ENCODE measurements at regions not wholly inside any gene's neighbourhood (a gene's known extent, or its start where the extent isn't known, plus 50 kb on each side); places are given as distances from the start of the nearest gene placed in this dataset.

DNA sequence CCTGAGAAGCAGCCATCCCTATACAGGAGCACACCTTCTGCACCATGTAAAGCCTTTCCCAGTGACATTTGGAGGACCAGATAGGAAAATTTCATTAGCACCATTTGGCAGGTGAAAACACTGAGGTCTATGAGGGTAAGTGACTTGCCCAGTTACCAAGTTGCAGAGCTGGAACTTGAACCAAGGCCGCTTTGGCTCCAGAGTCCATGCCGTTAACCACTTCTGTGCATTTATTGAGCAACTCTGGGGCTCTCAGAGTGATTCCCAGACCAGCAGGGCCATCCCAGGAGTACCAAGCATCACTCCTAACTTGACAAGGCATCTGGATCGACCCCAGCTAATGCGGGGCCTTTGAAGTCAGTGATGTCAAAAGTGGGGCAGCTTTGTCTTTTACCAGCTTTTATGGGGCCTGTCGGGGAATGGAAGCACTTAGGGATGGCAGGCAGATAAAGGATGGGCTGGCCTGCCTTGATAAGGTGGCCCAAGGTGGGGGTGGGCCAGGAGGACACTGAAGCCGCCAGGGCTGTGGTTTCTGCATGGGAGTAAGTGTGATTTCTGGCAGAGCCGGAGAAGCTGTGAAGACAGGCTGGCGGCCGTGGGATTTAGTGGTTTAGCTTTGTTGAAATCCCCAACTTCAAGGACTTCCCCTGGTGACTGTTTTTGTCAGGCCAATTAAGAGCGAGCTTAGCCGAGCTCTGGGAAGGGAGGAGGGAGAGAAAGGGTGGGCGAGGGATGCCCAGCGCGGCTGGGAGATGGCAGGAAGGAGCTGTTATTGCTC is 127.3 kb downstream of the MACROH2A1 start:
- Histone ChIP-seq H3K27me3 (ENCODE audit: low read depth, low read length) (no peaks in the 10 kb centered on the region), H3K9me3 (ENCODE audit: insufficient read depth, low read length) (no peaks in the 10 kb centered on the region), H3K27ac (ENCODE audit: low read length) (no peak overlapping the region), H3K36me3 (replicated peaks; ENCODE audit: low read depth, low read length) (no peaks in the 10 kb centered on the region), H3K4me3 (ENCODE audit: low read length) (no peak overlapping the region), H2AFZ (ENCODE audit: low read depth, low read length) (no peak overlapping the region), H3K4me2 (ENCODE audit: low read length) (no peak overlapping the region), H3K4me1 (ENCODE audit: low read length) (no peaks in the 10 kb centered on the region), H3K9ac (ENCODE audit: low read length) (no peak overlapping the region), H3K79me2 (ENCODE audit: low read length) (no peaks in the 10 kb centered on the region), H4K20me1 (ENCODE audit: insufficient read depth, low read length) (no peaks in the 10 kb centered on the region)
- no peak for TF ChIP-seq EZH2phosphoT487 (IDR thresholded peaks at IDR 0.05; ENCODE audit: low read depth)
- TF ChIP-seq, protein P1, sequence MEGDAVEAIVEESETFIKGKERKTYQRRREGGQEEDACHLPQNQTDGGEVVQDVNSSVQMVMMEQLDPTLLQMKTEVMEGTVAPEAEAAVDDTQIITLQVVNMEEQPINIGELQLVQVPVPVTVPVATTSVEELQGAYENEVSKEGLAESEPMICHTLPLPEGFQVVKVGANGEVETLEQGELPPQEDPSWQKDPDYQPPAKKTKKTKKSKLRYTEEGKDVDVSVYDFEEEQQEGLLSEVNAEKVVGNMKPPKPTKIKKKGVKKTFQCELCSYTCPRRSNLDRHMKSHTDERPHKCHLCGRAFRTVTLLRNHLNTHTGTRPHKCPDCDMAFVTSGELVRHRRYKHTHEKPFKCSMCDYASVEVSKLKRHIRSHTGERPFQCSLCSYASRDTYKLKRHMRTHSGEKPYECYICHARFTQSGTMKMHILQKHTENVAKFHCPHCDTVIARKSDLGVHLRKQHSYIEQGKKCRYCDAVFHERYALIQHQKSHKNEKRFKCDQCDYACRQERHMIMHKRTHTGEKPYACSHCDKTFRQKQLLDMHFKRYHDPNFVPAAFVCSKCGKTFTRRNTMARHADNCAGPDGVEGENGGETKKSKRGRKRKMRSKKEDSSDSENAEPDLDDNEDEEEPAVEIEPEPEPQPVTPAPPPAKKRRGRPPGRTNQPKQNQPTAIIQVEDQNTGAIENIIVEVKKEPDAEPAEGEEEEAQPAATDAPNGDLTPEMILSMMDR (IDR thresholded peaks at IDR 0.05; ENCODE audit: low read depth, low read length) = no peak

DNA sequence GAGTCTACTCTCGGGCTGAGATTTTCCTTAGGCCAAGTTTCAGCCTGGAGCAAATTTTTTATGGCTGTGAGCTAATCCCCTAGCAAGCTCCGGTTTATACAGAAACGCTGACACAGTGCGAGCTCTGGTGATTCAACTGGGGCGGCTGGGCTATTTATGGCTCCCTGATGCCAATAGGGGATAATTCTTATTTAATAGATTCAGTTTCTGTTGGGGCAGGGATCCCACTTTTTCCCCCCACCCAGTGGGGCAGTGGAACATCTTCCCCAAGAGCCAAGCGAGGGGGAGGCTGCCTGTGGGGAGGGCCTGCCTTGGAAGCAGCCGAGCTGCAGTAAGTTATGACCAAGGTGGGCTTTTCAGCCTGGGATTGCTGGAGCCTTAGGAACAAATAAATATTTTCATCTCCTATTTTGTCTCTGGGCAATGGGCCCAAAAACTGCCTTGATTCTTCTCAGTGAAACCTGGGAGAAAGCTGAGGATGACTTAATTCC is 129.1 kb downstream of the MACROH2A1 start:
- no peak for TF ChIP-seq EZH2phosphoT487 (IDR thresholded peaks at IDR 0.05; ENCODE audit: low read depth)
- TF ChIP-seq, protein P1 (IDR thresholded peaks at IDR 0.05; ENCODE audit: low read depth, low read length) = no peak
- Histone ChIP-seq H3K27me3 (ENCODE audit: low read depth, low read length) (no peaks in the 10 kb centered on the region), H3K36me3 (replicated peaks; ENCODE audit: low read depth, low read length) (no peaks in the 10 kb centered on the region), H2AFZ (ENCODE audit: low read depth, low read length) (no peak overlapping the region), H3K9me3 (ENCODE audit: insufficient read depth, low read length) (no peaks in the 10 kb centered on the region), H3K4me1 (ENCODE audit: low read length) (no peaks in the 10 kb centered on the region), H3K4me2 (ENCODE audit: low read length) (no peak overlapping the region), H3K27ac (ENCODE audit: low read length) (no peak overlapping the region), H4K20me1 (ENCODE audit: insufficient read depth, low read length) (no peaks in the 10 kb centered on the region), H3K9ac (ENCODE audit: low read length) (no peak overlapping the region), H3K4me3 (ENCODE audit: low read length) (no peak overlapping the region), H3K79me2 (ENCODE audit: low read length) (no peaks in the 10 kb centered on the region)

DNA sequence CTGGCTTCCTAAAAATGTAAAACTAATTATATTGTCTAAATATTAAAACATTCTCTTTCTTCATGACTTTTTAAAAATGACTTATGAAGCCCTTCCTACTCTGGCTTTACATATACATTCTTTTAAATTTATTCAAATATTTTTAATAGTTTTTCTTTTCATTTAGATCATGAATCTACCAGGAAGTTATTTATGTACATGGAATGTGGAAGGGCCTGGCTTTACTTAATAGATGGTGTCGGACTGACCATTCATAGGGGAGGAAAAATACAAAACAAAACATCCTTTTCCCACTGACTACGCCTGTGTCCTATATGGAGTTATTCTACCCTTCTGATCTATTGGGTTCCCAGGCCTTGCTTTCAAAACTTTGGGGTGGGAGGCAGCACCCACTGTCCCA is 129.8 kb downstream of the MACROH2A1 start:
- Histone ChIP-seq H3K9ac (ENCODE audit: low read length) (no peak overlapping the region), H2AFZ (ENCODE audit: low read depth, low read length) (no peak overlapping the region), H3K36me3 (replicated peaks; ENCODE audit: low read depth, low read length) (no peaks in the 10 kb centered on the region), H4K20me1 (ENCODE audit: insufficient read depth, low read length) (no peaks in the 10 kb centered on the region), H3K4me3 (ENCODE audit: low read length) (no peak overlapping the region), H3K9me3 (ENCODE audit: insufficient read depth, low read length) (no peaks in the 10 kb centered on the region), H3K4me2 (ENCODE audit: low read length) (no peak overlapping the region), H3K27me3 (ENCODE audit: low read depth, low read length) (no peaks in the 10 kb centered on the region), H3K27ac (ENCODE audit: low read length) (no peak overlapping the region), H3K79me2 (ENCODE audit: low read length) (no peaks in the 10 kb centered on the region), H3K4me1 (ENCODE audit: low read length) (no peaks in the 10 kb centered on the region)
- no peak for TF ChIP-seq EZH2phosphoT487 (IDR thresholded peaks at IDR 0.05; ENCODE audit: low read depth)
- TF ChIP-seq, protein P1 (IDR thresholded peaks at IDR 0.05; ENCODE audit: low read depth, low read length) = no peak

DNA sequence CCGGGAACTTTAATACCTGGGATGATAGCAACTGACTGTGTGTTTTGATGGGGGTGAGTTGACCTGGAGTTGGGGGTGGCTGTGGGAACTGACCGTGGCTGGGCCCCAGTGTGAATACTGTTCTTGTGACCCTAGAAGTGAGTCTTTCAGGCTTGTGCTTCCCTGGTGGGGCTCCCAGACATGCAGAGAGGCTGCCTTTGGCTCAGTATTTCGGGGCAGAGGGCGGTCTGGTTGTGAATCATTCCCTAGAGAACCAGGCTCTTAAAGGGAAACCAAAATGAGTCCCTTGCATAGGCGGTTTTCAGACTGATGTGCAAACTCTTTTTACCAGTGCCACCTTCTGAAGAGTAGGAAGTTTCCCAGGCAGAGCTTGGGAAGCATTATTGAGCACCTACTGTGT is 132.1 kb downstream of the MACROH2A1 start:
- no peaks in the 10 kb centered on the region for H4K20me1 ChIP-seq (ENCODE audit: insufficient read depth, low read length)
- H3K9ac ChIP-seq (ENCODE audit: low read length) = no peak overlapping the region
- no peak overlapping the region for H3K4me3 ChIP-seq (ENCODE audit: low read length)
- H3K27me3 ChIP-seq (ENCODE audit: low read depth, low read length) = no peaks in the 10 kb centered on the region
- no peak overlapping the region for H2AFZ ChIP-seq (ENCODE audit: low read depth, low read length)
- no peak overlapping the region for H3K27ac ChIP-seq (ENCODE audit: low read length)
- no peak overlapping the region for H3K4me2 ChIP-seq (ENCODE audit: low read length)
- no peaks in the 10 kb centered on the region for H3K4me1 ChIP-seq (ENCODE audit: low read length)
- TF ChIP-seq, protein P1 (IDR thresholded peaks at IDR 0.05; ENCODE audit: low read depth, low read length) = no peak
- no peak for TF ChIP-seq EZH2phosphoT487 (IDR thresholded peaks at IDR 0.05; ENCODE audit: low read depth)
- H3K9me3 ChIP-seq (ENCODE audit: insufficient read depth, low read length) = no peaks in the 10 kb centered on the region
- H3K79me2 ChIP-seq (ENCODE audit: low read length) = no peaks in the 10 kb centered on the region
- no peaks in the 10 kb centered on the region for H3K36me3 ChIP-seq (replicated peaks; ENCODE audit: low read depth, low read length)

Data from OCI-LY3 (cell line).